Activated B cell treated with CpG ODN at 0.5 μM for 24 hours (primary cell): ENCODE measurements at regions not wholly inside any gene's neighbourhood (a gene's known extent, or its start where the extent isn't known, plus 50 kb on each side); places are given as distances from the start of the nearest gene placed in this dataset.

Source experiments
- ATAC-seq: fragments of 200-7000 bp; cut with Tn5 transposase; one replicate; pipeline ENCODE4 v1.10.0; 2021; ENCODE audit warnings: low read depth, mild to moderate bottlenecking, moderate library complexity
- CTCF ChIA-PET: fragments of 350-600 bp; sonication (Branson Sonifier 250); formaldehyde crosslinking; loops from one replicate; lab custom pipeline; 2021; ENCODE audit warnings: antibody characterized with exemption; lab: Charles Lee
- POLR2A ChIA-PET: fragments of 350-600 bp; sonication (Branson Sonifier 250); formaldehyde crosslinking; loops from one replicate; lab custom pipeline; 2021; ENCODE audit warnings: antibody characterized with exemption; lab: Charles Lee
- DNase-seq: peaks from one replicate; pipeline ENCODE4 v3.0.0; 2022
- H3K27ac Mint-ChIP-seq: one replicate; pipeline ENCODE4 v1.8.0; 2020; ENCODE audit warnings: mixed read lengths
- H3K27me3 Mint-ChIP-seq: one replicate; pipeline ENCODE4 v1.8.0; 2021; ENCODE audit warnings: mixed read lengths
- H3K36me3 Mint-ChIP-seq: one replicate; pipeline ENCODE4 v1.8.0; 2021; ENCODE audit warnings: low read depth, mixed read lengths
- H3K4me1 Mint-ChIP-seq: one replicate; pipeline ENCODE4 v1.8.0; 2021; ENCODE audit warnings: mixed read lengths
- H3K4me3 Mint-ChIP-seq: one replicate; pipeline ENCODE4 v1.8.0; 2020; ENCODE audit warnings: mild to moderate bottlenecking, mixed read lengths
- H3K9me3 Mint-ChIP-seq: one replicate; pipeline ENCODE4 v1.8.0; 2020; ENCODE audit warnings: mixed read lengths
- CTCF ChIP-seq: fragments of 200-600 bp; IDR thresholded peaks from one replicate; pipeline ENCODE4 v1.8.0; 2022; ENCODE audit warnings: antibody characterized with exemption, mild to moderate bottlenecking
- intact Hi-C: fragments of 100-400 bp; cut with micrococcal nuclease; formaldehyde crosslinking; loops from one replicate; pipeline ENCODE4 v1.15.1; 2024

DNA sequence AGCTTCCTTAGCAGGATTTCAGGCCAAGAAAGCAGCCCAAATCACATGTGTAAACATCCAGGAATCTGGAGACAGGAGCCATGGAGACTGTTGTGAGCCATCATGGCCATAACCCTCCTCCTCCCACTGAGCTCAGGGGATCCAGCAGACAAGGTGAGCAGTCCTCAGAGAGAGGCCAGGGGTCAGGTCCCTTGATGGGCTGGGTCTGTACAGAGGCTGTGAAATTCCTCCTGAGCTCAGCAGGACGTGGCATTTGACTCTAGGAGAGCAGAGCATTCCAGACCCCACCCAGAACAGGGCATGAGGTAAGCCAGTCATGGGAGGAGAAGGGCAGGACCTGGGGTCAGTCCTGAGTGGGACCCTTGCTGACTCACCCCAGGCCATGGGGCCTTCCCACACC is 67.0 kb upstream of the ACAN start:
- ChIA-PET CTCF (no interaction called here), POLR2A (no interaction called here)
- H3K27me3 Mint-ChIP-seq, result peaks cover 21% of the 10 kb centered on the region
- DNase-seq, result no peak
- no peak for TF ChIP-seq CTCF
- H3K9me3 Mint-ChIP-seq, result no peaks in the 10 kb centered on the region
- no peak for ATAC-seq
- H3K36me3 Mint-ChIP-seq, result no peaks in the 10 kb centered on the region
- intact Hi-C loops, result no loop called here
- H3K4me3 Mint-ChIP-seq, result no peak overlapping the region
- no peak overlapping the region for H3K27ac Mint-ChIP-seq
- H3K4me1 Mint-ChIP-seq, result no peaks in the 10 kb centered on the region

DNA sequence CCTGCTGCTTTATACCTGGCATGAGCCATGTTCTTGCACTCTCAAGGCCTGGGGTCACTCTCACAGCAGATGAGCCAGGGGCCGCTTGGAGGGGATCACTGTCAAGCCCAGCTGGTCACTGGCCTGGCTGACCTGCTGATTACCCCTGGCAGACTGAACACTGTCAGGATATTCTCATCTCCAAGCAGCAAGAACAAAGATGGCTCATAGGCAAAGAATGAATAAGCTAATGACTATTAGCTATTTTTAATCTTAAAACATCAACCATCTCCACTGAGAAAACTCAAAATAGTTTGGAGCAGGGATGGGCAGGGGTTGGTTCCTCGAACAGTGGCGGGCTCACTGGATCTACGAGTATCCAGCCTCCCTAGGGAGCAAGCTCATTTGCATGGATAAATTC is 64.4 kb upstream of the ACAN start:
- DNase-seq, result no peak
- H3K27ac Mint-ChIP-seq, result no peak overlapping the region
- POLR2A ChIA-PET, result no interaction called here
- H3K9me3 Mint-ChIP-seq, result no peaks in the 10 kb centered on the region
- ATAC-seq, result no peak
- H3K27me3 Mint-ChIP-seq, result peaks cover 27% of the 10 kb centered on the region
- no peak for TF ChIP-seq CTCF
- intact Hi-C loops, result no loop called here
- H3K4me3 Mint-ChIP-seq, result no peak overlapping the region
- no peaks in the 10 kb centered on the region for H3K36me3 Mint-ChIP-seq
- H3K4me1 Mint-ChIP-seq, result no peaks in the 10 kb centered on the region
- CTCF ChIA-PET, result no interaction called here

- H3K27me3 Mint-ChIP-seq, result peaks cover 27% of the 10 kb centered on the region
- CTCF ChIA-PET, result no interaction called here
- H3K4me3 Mint-ChIP-seq, result no peak overlapping the region
- no peaks in the 10 kb centered on the region for H3K9me3 Mint-ChIP-seq
- intact Hi-C loops, result no loop called here
- H3K27ac Mint-ChIP-seq, result no peak overlapping the region
- ATAC-seq (no peak), DNase-seq (no peak)
- H3K4me1 Mint-ChIP-seq, result no peaks in the 10 kb centered on the region
- POLR2A ChIA-PET, result no interaction called here
- no peak for TF ChIP-seq CTCF
- no peaks in the 10 kb centered on the region for H3K36me3 Mint-ChIP-seq
These were observed 63.7 kb upstream of the ACAN start for GRCh38 chr15:88739541-88739940.

DNA sequence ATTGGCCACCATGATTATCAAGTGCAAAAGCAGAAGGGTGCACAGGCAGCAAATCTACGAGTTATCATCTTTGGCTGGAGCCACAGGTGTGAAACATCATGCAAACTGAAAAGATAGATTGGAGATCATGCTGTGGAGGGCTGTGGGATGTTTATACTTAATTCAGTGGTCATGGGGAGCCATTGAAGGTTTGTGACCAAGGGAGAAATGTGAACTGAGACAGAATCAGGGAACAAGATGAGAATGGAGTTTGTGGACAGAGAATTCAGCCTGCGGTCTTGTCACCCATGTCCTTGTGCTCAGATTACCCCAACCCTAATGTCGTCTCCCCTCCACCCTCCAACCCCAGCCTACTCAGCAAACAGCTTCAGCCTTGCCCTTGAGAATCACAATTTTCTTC is 62.9 kb upstream of the ACAN start:
- DNase-seq (no peak), ATAC-seq (no peak)
- TF ChIP-seq CTCF, result no peak
- H3K27me3 Mint-ChIP-seq, result peaks cover 33% of the 10 kb centered on the region
- H3K27ac Mint-ChIP-seq, result no peak overlapping the region
- H3K4me3 Mint-ChIP-seq, result no peak overlapping the region
- H3K4me1 Mint-ChIP-seq, result no peaks in the 10 kb centered on the region
- CTCF ChIA-PET, result no interaction called here
- intact Hi-C loops, result no loop called here
- POLR2A ChIA-PET, result no interaction called here
- no peaks in the 10 kb centered on the region for H3K9me3 Mint-ChIP-seq
- H3K36me3 Mint-ChIP-seq, result no peaks in the 10 kb centered on the region

DNA sequence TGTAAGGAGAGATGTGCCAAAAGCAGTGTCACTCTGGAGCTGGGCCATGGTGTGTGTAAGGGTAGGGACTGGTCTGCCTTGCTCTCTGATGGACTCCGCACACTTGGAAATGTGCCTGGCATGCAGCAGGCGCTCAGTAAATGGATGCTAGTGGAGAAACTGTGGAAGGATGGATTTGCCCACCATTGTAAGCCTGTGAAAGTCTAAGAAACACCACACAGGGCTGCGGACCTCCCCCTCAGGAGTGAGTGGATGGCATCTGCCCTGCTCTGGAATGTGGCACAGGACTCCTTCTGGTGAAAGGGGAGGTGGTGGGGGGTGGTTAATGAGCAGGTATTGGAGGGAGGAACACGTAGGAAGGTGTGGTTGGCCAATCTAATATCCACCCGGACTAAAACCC is 62.2 kb upstream of the ACAN start:
- ATAC-seq (no peak), DNase-seq (no peak)
- POLR2A ChIA-PET, result no interaction called here
- Mint-ChIP-seq H3K4me1 (no peaks in the 10 kb centered on the region), H3K4me3 (no peak overlapping the region), H3K36me3 (no peaks in the 10 kb centered on the region), H3K27me3 (peaks cover 31% of the 10 kb centered on the region), H3K9me3 (no peaks in the 10 kb centered on the region), H3K27ac (no peak overlapping the region)
- TF ChIP-seq CTCF, result no peak
- intact Hi-C loops, result no loop called here
- CTCF ChIA-PET, result no interaction called here
